Caco-2 (cell line): ENCODE measurements at regions not wholly inside any gene's neighbourhood (a gene's known extent, or its start where the extent isn't known, plus 50 kb on each side); places are given as distances from the start of the nearest gene placed in this dataset.

Experiments used
- BruUV-seq: library from RNA; stranded (reverse); fragments of 400-500 nt; replicated peaks from 2 replicates; lab custom pipeline; 2021; lab: Mats Ljungman, UMichigan
- CTCF ChIA-PET: fragments of 300-600 bp; sonication (Branson Sonifier 250); formaldehyde crosslinking; loops from one replicate; lab custom pipeline; 2022; ENCODE audit warnings: antibody characterized with exemption; lab: Charles Lee
- POLR2A ChIA-PET: fragments of 300-600 bp; sonication (Branson Sonifier 250); formaldehyde crosslinking; loops from one replicate; lab custom pipeline; 2022; ENCODE audit warnings: antibody characterized with exemption; lab: Charles Lee
- DNase-seq, 2 experiments: peaks; one replicate each; pipeline versions ENCODE4 v3.0.0 to v3.0.0-alpha.2; 2020 to 2022
- H3K27me3 ChIP-seq: replicated peaks from 2 replicates; pipeline ENCODE4 v1.6.0; 2011; ENCODE audit warnings: low read length; ENCODE audit not compliant: control insufficient read depth, insufficient read depth
- H3K36me3 ChIP-seq: 2 replicates; pipeline ENCODE4 v1.5.1; 2011; ENCODE audit warnings: low read length; ENCODE audit not compliant: control insufficient read depth, insufficient read depth
- H3K4me1 ChIP-seq: fragments of 250-450 bp; sonication (Bioruptor Pico); 2 replicates; pipeline ENCODE4 v1.5.1; 2020; ENCODE audit warnings: mild to moderate bottlenecking
- H3K4me3 ChIP-seq: 2 replicates; pipeline ENCODE4 v1.5.1; 2011; ENCODE audit warnings: low read depth, mild to moderate bottlenecking, control low read depth, low read length
- H3K9me3 ChIP-seq: fragments of 250-450 bp; sonication (Bioruptor Pico); 2 replicates; pipeline ENCODE4 v1.5.1; 2020; ENCODE audit warnings: mild to moderate bottlenecking, moderate library complexity
- H3K27ac Mint-ChIP-seq: one replicate; pipeline ENCODE4 v1.8.0; 2022; ENCODE audit warnings: mixed read lengths; ENCODE audit not compliant: unreplicated experiment
- H3K27me3 Mint-ChIP-seq: one replicate; pipeline ENCODE4 v1.8.0; 2022; ENCODE audit warnings: mixed read lengths; ENCODE audit not compliant: insufficient read depth, unreplicated experiment
- H3K36me3 Mint-ChIP-seq: one replicate; pipeline ENCODE4 v1.8.0; 2022; ENCODE audit warnings: mild to moderate bottlenecking, mixed read lengths; ENCODE audit not compliant: insufficient read depth, unreplicated experiment
- H3K4me1 Mint-ChIP-seq: one replicate; pipeline ENCODE4 v1.8.0; 2022; ENCODE audit warnings: low read depth, mixed read lengths; ENCODE audit not compliant: unreplicated experiment
- H3K4me3 Mint-ChIP-seq: one replicate; pipeline ENCODE4 v1.8.0; 2022; ENCODE audit warnings: mild to moderate bottlenecking, moderate library complexity, mixed read lengths; ENCODE audit not compliant: unreplicated experiment
- H3K9me3 Mint-ChIP-seq: one replicate; pipeline ENCODE4 v1.8.0; 2022; ENCODE audit warnings: mixed read lengths; ENCODE audit not compliant: unreplicated experiment
- intact Hi-C: fragments of 100-400 bp; cut with micrococcal nuclease; formaldehyde crosslinking; loops from one replicate; pipeline ENCODE4 v1.10.0; 2022; ENCODE audit not compliant: unreplicated experiment
- TF ChIP-seq, protein P1 (sequence below), 2 experiments: fragments of 200-600 bp in 1 of 2; IDR thresholded peaks; 1 replicate in 1 of 2; 2 replicates in 1 of 2; pipeline versions ENCODE4 v1.5.1 to v1.8.0; 2011 to 2022; ENCODE audit warnings: antibody characterized with exemption in 1 of 2, control low read depth in 1 of 2, inconsistent platforms in 1 of 2, low read depth in 1 of 2, low read length in 1 of 2, mild to moderate bottlenecking in 1 of 2, moderate library complexity in 1 of 2; ENCODE audit not compliant: insufficient read depth in 1 of 2, severe bottlenecking in 1 of 2, unreplicated experiment in 1 of 2

GRCh38 chr21:35338281-35338680 is 289.2 kb upstream of the RUNX1 start:
- CTCF ChIA-PET = interaction anchor here (0.6 kb wide), 1 partner anchor 291 kb away, joined by 3 read pairs; no protein-coding TSS in a partner anchor
- intact Hi-C loops = no loop called here
- Histone ChIP-seq H3K9me3 (no peaks in the 10 kb centered on the region), H3K36me3 (no peaks in the 10 kb centered on the region), H3K27me3 (no peaks in the 10 kb centered on the region), H3K4me1 (peaks cover 5% of the 10 kb centered on the region; the same call in 1 of the 2 replicates), H3K4me3 (no peak overlapping the region)
- Mint-ChIP-seq H3K27me3 (no peaks in the 10 kb centered on the region), H3K4me3 (no peak overlapping the region), H3K36me3 (peaks cover 7% of the 10 kb centered on the region), H3K27ac (no peak overlapping the region), H3K4me1 (peaks cover 8% of the 10 kb centered on the region), H3K9me3 (peaks cover 10% of the 10 kb centered on the region)
- POLR2A ChIA-PET = no interaction called here
- BruUV-seq = no TSS peak
- no peak for DNase-seq
- TF ChIP-seq, protein P1, sequence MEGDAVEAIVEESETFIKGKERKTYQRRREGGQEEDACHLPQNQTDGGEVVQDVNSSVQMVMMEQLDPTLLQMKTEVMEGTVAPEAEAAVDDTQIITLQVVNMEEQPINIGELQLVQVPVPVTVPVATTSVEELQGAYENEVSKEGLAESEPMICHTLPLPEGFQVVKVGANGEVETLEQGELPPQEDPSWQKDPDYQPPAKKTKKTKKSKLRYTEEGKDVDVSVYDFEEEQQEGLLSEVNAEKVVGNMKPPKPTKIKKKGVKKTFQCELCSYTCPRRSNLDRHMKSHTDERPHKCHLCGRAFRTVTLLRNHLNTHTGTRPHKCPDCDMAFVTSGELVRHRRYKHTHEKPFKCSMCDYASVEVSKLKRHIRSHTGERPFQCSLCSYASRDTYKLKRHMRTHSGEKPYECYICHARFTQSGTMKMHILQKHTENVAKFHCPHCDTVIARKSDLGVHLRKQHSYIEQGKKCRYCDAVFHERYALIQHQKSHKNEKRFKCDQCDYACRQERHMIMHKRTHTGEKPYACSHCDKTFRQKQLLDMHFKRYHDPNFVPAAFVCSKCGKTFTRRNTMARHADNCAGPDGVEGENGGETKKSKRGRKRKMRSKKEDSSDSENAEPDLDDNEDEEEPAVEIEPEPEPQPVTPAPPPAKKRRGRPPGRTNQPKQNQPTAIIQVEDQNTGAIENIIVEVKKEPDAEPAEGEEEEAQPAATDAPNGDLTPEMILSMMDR (IDR thresholded peaks at IDR 0.05; ENCODE audit: insufficient read depth in 1 of 2, low read depth in 1 of 2, low read length in 1 of 2, severe bottlenecking in 1 of 2, unreplicated experiment in 1 of 2) = no peak

DNA sequence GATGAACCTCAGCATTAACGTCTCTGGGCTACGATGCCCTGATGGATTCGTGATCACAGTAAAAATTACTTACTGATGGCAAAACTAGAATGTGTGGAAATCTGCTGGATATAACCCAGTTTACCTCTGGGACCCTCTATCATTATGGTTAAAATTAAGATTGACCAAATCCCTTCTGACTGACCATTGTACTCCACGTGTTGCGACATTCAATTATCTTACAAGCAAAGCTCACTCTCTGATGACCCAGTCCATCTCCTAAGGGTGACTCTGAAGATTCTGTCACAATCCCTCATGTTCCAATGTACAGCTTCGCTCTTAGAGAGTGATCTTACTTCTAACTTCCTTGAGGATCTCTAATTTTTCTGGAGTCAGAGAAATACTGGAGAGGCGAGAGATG is 288.5 kb upstream of the RUNX1 start:
- intact Hi-C loops = no loop called here
- Histone ChIP-seq H3K27me3 (no peaks in the 10 kb centered on the region), H3K4me3 (no peak overlapping the region), H3K9me3 (no peaks in the 10 kb centered on the region), H3K4me1 (peaks cover 5% of the 10 kb centered on the region; the same call in 1 of the 2 replicates), H3K36me3 (no peaks in the 10 kb centered on the region)
- Mint-ChIP-seq H3K27me3 (no peaks in the 10 kb centered on the region), H3K4me3 (no peak overlapping the region), H3K4me1 (peaks cover 8% of the 10 kb centered on the region), H3K27ac (no peak overlapping the region), H3K36me3 (peaks cover 7% of the 10 kb centered on the region), H3K9me3 (peaks cover 10% of the 10 kb centered on the region)
- POLR2A ChIA-PET = no interaction called here
- no TSS peak for BruUV-seq
- CTCF ChIA-PET = no interaction called here
- no peak for DNase-seq
- TF ChIP-seq, protein P1 (IDR thresholded peaks at IDR 0.05; ENCODE audit: insufficient read depth in 1 of 2, low read depth in 1 of 2, low read length in 1 of 2, severe bottlenecking in 1 of 2, unreplicated experiment in 1 of 2) = no peak

- peaks cover 7% of the 10 kb centered on the region for H3K36me3 Mint-ChIP-seq
- no peaks in the 10 kb centered on the region for H3K27me3 Mint-ChIP-seq
- no peak for DNase-seq
- Histone ChIP-seq H3K9me3 (no peaks in the 10 kb centered on the region), H3K36me3 (no peaks in the 10 kb centered on the region), H3K27me3 (no peaks in the 10 kb centered on the region), H3K4me3 (no peak overlapping the region), H3K4me1 (peaks cover 5% of the 10 kb centered on the region; the same call in 1 of the 2 replicates)
- BruUV-seq = no TSS peak
- peaks cover 10% of the 10 kb centered on the region for H3K9me3 Mint-ChIP-seq
- POLR2A ChIA-PET = no interaction called here
- no peak overlapping the region for H3K4me3 Mint-ChIP-seq
- TF ChIP-seq, protein P1 (IDR thresholded peaks at IDR 0.05; ENCODE audit: insufficient read depth in 1 of 2, low read depth in 1 of 2, low read length in 1 of 2, severe bottlenecking in 1 of 2, unreplicated experiment in 1 of 2) = no peak
- intact Hi-C loops = no loop called here
- H3K4me1 Mint-ChIP-seq = peaks cover 8% of the 10 kb centered on the region
- CTCF ChIA-PET = no interaction called here
- no peak overlapping the region for H3K27ac Mint-ChIP-seq
Observed at GRCh38 chr21:35336534-35336933, 287.4 kb upstream of the RUNX1 start.
